NCI-H1417 treated with DMSO at 0.1 percent for 48 hours (cell line): ENCODE measurements at regions not wholly inside any gene's neighbourhood (a gene's known extent, or its start where the extent isn't known, plus 50 kb on each side); places are given as distances from the start of the nearest gene placed in this dataset.
A peak's percentile ranks its signal among the peaks of the same experiment; 100 is the strongest.
"Not testable (repeated sequence)": the region's sequence is repeated elsewhere in the genome, so short reads cannot be mapped to it uniquely, and the experiment has no call there.

Source experiments
- DNase-seq: peaks from one replicate; lab custom pipeline; 2025; lab: John Stamatoyannopoulos, UW

DNA sequence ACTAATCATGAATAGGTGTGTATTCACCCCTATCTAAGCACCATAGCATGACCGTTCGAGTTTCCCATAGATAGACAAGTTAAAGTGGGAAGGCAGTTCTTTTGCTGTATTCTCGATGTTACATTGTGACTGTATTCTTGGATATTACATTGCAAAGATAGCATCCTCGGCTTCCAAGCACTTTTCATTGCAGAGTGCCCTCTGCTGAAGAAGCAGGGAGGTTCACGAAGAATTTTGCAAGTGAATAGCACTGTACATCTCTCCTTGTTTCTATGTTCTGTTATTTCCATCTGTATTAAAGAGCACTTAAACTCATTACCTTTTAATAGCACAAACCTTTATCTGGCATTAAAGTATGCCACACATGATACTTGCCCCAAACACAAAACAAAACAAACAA, 426.7 kb upstream of the ARX start:
- no peak for DNase-seq

DNA sequence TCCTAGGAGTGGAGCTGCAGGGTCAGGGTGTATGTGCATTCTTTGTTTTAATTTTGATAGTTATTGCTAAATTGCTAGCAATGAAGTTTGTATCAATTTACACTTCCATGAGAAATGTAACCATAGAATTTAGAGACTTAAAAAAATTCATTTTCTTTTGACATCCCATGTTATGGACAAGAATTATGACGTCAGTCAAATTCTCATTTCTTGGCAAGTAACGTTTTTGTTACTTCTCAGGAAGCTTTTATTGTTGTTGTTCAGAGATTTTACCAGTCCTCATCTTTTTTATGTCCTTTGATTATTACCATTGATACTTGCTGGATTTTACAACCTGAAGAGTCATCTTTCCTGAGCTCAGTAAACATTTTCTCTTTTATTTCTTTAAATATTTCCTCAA, 417.5 kb upstream of the ARX start:
- no peak for DNase-seq

DNA sequence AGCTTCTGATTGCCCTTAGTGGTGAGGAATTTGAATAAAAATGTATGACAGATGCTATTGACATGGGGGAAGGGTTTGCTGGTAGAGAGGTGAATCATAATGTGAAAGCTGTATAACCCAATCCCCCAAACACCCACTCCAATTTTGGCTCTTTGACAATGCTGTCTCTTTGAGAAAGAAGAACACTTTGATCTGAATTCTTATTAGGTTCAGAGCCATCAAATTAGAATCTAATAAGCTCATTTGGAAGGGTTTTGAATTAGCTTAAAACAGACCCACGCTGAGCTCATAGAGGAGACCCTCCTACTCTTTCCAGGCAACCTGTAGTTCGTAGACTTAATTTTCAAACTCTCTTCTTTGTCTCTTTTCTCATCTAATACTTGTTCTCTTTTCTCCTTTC, 416.6 kb upstream of the ARX start:
- no peak for DNase-seq

DNA sequence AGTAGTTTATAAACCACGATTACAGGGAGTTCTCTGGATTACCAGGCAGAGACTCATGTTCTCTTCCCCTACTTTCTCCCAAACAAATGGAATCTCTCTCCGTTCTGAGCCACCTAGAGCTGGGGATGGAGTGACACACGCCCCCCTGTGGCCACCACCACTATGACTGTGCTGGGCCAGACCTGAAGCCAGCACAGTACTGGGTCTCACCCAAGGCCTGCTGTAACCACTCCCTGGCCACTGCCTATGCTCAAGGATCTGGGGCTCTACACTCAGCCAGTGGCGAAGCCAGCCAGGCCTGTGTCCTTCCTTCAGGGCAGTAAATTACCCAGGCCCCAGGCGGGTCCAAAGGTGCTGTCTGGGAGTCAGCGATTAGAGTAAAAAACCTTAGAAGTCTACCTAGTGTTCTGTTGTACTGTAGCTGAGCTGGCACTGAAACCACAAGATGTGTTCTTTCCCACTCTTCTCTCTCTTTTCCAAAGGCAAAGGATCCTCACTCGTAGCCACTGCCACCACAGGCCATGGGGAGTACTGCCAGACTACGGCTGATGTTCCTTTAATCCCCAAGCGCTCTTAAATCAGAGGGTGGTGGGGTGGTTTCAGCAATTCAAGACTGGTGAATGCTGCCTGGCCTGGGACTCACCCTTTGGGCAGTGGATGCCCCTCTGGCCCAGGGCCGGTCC, 412.2 kb upstream of the ARX start:
- DNase-seq: no peak

DNA sequence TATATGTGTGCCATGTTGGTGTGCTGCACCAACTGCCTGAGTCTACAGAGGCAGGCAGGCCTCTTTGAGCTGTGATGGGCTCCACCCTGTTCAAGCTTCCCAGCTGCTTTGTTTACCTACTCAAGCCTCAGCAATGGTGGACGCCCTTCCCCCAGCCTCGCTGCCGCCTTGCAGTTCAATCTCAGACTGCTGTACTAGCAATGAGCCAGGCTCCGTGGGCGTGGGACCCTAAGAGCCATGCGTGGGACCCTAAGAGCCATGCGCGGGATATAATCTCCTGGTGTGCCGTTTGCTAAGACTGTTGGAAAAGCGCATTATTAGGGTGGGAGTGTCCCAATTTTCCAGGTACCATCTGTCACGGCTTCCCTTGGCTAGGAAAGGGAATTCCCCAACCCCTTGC, 388.4 kb upstream of the ARX start:
- not testable (repeated sequence) for DNase-seq

DNA sequence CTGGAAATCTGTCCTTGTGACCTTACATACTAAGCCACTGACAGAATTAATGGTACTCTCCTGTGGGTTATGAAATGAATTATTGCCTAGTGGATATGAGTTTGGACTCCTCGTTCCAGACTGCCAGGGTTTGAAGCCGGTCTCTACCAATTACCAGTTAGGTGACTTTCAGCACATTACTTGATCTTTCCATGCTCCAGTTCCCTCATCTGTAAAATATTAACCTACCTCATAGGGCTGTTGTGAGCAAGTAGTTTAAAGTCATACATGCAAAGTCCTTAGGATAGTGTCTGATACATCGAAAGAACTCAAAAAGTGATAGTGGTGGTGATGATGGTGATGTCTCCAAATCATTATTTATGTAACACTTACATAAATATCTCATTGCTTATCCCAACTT, 373.5 kb upstream of the ARX start:
- no peak for DNase-seq

DNA sequence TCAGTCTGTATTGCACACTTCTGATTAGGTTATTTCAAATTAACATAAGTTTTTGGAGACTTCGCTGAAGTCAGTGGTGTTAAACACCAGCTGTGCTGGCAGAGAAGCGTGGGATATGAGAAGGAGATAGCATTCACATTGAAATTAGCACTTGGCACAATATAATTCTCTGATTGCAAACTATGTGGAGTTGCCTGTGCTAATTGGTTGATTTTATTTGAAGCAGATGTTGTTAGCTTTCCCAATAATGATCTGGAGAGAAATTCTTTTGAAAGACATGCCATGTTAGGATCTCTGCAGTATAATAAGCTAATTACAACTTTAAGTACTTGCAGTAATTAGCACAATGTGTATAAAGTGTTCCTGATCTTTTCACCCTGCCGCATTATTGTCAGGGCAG, 367.4 kb upstream of the ARX start:
- DNase-seq: no peak

DNA sequence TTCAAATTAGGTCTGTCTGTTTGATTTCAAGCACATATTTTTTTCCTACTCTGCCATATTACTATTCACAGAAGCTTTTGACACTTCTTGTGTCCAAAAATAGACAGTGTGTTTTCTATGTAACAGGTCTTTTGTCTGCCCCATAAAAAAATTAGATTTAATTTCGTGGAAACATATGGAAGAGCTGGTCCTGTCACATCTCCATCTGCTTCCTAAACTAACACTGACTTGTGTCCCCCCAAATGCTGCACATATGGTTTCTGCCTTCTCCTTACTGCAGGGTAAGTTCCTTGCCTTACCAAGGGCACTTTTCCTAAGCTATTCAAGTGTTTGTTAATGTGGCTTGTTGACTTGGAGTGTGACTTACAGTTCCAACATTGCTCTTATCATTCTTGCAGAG, 340.7 kb upstream of the ARX start:
- no peak for DNase-seq

DNA sequence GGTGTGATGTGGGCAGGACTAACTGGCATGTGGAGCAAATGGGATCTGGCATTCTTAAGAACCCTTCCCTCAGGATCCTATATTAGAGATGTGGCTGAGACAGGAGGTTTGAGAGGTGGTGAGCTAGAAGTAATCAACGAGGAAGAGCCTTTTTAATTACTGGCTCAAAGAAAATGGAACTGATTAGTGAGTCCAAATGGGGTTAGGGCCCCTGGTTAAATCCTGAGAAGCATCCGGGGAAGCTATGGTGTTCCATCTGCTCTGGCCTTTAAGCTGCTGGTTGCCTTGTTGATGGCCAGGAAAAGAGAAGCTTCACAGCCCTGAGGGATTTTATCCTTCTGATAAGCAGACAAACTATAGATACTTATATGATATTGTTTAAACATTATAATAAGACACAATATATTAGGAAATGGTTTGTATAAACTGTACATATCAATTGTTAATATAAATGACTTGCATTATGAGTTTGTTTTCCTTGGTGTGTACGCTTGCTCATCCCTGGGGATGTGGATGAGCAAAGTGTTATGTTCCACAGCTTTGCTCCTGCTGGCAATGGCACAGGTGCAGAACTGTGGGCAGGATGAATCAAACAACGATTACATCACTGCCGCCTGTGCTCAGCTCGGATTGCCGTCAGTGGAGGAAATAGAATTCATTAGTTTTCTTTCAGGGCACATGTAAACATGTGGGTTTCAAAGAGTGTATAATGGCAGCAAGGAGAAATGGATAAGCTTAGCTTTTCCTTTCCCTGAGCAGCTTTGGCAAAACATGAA, 328.6 kb upstream of the ARX start:
- DNase-seq: no peak

DNA sequence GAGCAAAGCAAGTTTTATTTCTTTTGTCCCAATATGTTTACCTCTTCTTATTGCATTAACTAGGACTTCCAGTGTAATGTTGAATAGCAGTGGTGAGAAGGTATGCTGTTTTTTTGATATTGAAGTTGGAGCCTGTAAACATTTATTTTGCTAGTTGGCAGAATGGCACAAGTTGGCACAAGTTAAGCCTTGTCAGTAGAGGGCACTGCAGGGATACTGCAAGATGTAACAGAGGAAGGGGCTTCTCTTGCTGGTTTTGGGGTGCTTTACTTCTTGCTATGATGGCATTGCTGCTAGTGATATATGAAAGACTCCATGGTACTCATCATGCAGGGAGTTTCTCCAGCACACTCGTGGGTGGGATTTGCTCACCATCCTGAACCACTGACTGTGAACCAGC, 327.3 kb upstream of the ARX start:
- no peak for DNase-seq

DNA sequence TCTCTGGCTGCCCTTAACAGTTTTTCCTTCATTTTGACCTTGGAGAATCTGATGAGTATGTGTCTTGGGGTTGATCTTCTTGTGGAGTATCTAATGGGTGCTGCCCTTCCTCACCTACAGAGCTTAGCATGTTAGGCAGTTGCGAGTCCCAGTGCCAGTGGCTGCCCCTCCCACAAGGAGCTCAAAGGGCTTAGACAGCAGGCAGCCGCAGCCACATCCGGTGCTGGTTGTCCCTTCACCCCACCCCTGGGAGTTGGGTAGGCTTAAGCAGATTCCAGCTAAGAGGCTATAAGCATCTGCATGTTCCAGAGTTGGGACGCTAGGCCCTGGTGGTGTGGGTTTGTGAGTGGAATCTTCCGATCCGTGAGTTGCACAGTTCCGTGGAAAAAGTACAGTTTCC, 322.1 kb upstream of the ARX start:
- no peak for DNase-seq

DNA sequence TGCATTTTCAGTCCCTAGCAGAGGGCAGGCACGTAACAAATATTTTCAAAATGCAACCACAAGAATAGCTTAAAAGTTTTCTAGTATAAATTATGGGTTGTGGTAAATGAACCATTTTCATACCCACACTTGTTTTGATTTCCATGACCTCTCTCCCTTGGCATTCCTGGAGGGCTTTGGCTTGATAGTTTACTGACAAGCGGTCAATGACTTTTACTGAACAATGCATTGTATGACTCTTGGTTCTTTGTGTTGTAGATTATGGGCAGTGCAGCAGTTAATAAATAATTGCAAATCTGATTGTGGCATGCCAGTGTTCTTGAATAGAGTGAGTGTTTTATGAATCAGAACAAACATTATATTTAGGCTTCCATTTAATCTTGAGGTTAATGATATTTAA, 285.2 kb upstream of the ARX start:
- no peak for DNase-seq

DNA sequence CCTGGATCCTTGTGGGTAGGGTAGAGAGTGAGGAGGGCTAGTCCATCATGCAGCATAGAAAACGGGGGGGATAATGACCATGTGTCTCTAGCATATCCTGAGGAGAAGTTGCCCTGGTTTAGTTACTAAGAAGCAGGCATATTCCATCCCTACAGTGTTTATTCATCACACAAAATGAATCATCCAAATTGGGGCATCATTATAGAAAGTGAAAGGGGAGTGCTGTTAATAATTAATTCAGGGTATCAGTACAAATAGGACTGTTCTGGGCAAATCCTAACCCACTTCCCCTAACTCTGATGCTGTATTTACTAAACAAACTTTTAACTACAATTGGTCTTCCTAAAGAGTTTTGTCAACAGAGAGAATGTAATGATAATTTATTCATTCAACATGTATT, 281.1 kb upstream of the ARX start:
- no peak for DNase-seq

DNA sequence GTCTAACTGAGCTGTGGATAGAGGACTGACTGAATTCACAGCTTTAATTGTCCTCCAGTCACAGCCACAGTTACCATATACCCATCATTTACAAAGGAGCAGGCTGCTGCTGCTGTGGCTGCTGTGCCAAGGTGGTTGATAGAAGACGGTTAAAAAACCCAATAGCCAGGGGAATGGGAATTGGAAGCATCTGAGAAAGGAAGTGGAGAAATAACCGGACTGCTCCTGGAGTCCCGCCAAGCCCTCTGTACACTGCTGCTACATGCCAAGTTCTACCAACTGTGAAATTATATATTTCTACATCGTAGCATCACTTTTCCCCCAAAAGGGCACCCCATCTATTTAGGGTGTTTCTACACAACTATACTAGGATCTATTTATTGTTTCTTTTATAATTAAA, 279.7 kb upstream of the ARX start:
- DNase-seq: no peak

DNA sequence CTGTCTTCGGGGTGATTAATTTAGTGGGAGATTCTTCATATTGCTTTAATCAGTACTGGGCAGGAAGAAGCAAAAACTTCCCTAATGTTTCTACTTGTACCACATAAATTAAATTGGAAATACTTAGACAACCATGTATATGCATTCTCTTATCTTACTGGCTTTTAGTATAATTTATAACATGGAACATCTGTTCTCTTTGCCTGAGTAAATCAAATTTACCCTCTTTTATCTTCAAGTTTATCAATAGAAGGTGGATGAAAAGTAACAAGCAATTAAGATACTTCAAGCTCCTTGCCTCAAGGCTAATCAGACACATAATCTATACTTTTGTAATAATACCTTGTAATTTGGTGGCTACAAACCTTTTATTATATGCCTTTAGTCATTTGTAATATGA, 274.4 kb upstream of the ARX start:
- DNase-seq: peak; percentile 31

DNA sequence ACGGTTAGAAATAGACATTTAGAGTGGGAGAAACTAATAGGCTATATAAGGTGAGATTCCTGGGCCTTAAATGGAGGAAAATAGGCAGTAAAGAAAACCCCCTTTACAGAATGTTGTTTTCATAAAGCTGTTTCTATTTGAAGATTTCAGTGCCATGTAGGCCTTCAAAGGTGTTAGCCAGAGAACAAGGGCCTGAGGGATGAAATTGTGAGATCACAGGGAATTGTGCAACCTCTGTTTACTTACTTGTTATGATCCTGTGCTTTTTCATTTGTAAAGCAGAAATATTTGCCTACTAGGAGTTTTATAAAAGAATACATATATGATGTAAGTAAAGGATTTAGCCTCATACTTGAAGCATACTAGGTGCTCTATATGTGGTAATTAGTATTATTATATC, 272.9 kb upstream of the ARX start:
- DNase-seq: no peak

DNA sequence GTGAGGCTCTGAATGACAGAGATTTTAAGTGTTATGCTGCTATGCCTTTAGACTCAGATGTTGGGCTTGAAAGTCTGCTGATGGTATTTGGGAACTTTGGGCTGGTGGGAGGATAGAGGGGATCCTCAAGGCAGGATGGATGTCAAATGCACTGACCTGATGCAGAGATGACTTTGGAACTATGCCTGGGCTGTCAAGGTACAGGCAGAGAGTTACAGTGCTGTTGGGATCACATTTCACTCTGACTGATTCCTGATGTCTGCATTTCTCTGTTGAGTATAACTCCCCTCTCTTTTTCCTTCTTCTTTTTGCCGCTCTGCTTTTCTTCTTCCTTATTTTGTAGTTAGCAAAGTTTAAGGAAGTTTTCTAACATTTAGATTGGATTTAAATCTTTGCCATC, 271.8 kb upstream of the ARX start:
- DNase-seq: no peak

DNA sequence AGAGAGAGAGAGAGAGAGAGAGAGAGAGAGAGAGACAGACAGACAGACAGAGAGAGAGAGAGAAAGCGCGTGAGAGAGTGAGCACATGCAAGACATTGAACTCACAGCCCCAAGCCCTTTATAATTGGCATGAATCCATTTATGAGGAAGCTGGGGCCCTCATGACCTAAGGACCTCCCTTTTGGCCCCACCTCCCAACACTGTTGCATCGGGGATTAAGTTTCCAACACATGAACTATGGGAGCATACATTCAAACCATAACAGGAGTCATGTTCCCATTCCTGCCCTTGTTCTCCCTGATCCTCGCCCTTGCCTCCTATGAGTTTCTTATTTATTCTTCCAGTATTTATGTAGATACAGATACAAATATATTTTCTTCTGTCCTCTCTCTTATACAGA, 269.8 kb upstream of the ARX start:
- no peak for DNase-seq

DNA sequence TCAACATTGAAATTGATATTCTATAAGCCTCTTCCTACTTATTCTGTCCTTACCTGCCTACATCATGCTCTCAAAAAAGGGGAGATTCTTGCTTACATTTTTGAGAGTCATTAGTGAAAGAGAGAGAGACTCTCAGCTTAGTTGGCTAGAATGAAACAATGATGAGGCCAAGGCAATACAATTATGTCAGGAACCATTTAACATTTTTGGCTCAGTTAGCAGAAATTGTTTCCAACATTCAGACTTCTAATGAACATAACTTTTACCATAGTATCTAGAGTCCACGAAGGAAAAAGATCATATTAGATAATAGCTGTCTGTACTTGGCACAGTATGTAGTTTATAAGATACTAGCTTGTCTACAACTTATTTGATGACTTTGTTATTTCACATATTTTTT, 263.7 kb upstream of the ARX start:
- DNase-seq: no peak

DNA sequence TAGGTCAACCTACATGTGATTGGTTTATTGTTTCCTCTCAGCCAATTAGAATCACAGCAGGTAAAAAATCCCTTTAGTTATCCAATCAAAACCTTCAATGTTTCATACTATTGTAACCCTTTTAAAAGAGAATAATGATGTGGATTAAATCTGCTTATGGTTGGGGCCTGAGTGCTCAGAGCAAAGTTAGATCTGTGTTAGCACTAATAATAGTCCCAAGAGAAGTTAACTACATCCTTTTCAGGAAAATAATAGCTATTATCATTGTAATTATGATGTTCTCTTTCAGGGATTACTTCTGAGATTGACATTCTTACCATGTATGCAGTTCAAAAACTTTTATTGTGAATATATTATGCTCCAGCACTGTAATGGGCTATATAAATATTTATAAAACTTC, 262.6 kb upstream of the ARX start:
- DNase-seq: no peak

DNA sequence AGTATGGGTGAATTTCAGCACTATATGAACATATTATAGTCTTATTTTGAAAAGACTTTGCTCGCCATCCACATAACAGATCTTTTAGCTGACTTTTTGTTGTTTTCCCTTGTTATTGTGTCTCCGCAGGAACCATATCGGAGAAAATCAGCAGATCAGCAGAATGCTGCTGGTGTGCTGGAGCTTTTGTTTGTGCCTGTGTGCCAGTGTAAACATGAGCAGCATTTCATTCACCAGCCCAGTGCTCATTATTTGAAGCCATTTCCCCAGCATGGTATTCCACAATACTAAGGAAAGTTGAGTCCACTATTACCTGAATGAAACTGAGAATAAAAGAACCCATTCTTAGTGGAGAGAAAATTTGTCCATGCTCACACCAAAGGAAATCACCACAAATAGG, 261.8 kb upstream of the ARX start:
- DNase-seq: no peak

DNA sequence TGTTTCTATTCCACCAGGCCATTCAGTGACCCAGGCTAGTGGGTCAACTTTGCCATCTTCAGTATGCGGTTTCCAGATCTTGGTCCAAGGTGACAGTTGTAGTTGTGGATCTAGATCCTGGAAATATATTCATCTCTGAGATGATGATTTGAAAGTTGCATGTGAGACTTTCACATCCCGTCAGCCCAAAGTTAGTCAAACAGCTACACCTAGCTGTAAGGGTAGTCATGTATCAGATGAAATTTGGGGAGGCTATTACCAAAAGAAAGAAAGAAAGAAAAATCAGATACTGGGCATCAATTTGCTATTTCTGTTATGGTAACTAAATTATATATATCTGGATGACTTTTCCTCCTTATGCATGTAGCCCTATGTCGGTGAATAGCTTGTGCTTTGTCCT, 259.4 kb upstream of the ARX start:
- DNase-seq: no peak

DNA sequence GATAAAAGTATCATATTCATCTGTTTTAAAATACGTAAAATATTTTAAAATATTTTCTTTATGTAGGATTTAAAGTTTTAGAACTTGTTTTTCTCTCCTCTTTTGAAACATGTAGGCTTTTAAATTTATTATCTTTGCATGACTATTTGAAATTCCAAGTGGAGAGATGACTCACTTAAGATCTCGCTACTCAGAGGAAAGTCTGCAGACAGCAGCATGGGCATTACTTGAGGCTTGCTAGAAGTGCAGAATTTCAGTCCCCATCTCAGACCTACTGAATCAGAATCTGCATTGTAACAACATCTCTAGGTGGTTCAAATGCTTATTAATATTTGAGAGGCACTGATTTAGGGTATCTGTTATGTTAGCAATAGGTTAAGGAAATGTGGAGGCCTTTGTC, 225.7 kb upstream of the ARX start:
- DNase-seq: no peak

DNA sequence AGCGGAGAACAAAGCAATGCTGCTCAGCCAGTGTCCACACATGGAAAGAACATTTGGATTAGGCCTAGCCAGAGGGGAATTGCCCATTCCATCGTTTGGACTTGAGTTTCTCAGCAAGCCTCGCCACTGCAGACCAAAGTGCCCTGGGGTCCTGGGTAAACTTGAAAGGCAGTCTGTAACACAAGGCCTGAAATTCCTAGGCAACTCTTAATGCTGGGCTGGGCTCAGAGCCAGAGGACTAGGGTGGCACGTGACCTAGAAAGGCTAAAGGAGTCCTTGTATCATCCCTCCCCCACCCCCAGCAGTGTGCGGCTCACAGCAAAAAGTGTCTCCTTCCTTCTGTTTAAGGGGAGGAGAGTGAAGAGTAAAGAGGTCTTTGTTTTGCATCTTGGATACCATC, 210.4 kb upstream of the ARX start:
- no peak for DNase-seq
